Endothelial cell of umbilical vein (primary cell): ENCODE measurements at regions not wholly inside any gene's neighbourhood (a gene's known extent, or its start where the extent isn't known, plus 50 kb on each side); places are given as distances from the start of the nearest gene placed in this dataset.

Experiments
- BruUV-seq: library from RNA; stranded (reverse); fragments of 400-500 nt; replicated peaks from 2 replicates; lab custom pipeline; 2021; lab: Mats Ljungman, UMichigan
- CTCF ChIA-PET: fragments of 300-600, 350-600 bp; sonication (Branson Sonifier 250); formaldehyde crosslinking; loops from one replicate; lab custom pipeline; 2021; ENCODE audit warnings: antibody characterized with exemption, inconsistent platforms; lab: Charles Lee
- POLR2A ChIA-PET: fragments of 300-600, 350-600 bp; sonication (Branson Sonifier 250); formaldehyde crosslinking; loops from one replicate; lab custom pipeline; 2021; ENCODE audit warnings: antibody characterized with exemption, inconsistent platforms; lab: Charles Lee
- DNase-seq: peaks from one replicate; pipeline ENCODE4 v3.0.0-alpha.2; 2011; ENCODE audit warnings: low read depth, low spot score
- FAIRE-seq: peaks from 2 replicates; lab custom pipeline; 2011; peaks lifted over from hg19 to GRCh38; lab: Jason Lieb, UNC
- H2AFZ ChIP-seq: 2 replicates; pipeline ENCODE4 v1.6.0; 2012; ENCODE audit warnings: low read depth, low read length, control low read depth, inconsistent platforms
- H3K27ac ChIP-seq: 2 replicates; pipeline ENCODE4 v1.5.1; 2011; ENCODE audit warnings: low read depth, mild to moderate bottlenecking, control low read depth, low read length, moderate library complexity; ENCODE audit not compliant: insufficient read depth
- H3K27me3 ChIP-seq, 2 experiments: 2 replicates each; pipeline versions ENCODE4 v1.6.0 to v1.6.1; 2011; ENCODE audit warnings: low read length in 2 of 2, mixed read lengths in 1 of 2; ENCODE audit not compliant: control insufficient read depth in 2 of 2, insufficient read depth in 2 of 2
- H3K36me3 ChIP-seq, 2 experiments: 2 replicates in 1 of 2; 3 replicates in 1 of 2; pipeline ENCODE4 v1.5.1; 2011; ENCODE audit warnings: low read length in 2 of 2, mild to moderate bottlenecking in 1 of 2, moderate library complexity in 1 of 2; ENCODE audit not compliant: control insufficient read depth in 2 of 2, insufficient read depth in 2 of 2; ENCODE audit errors: extremely low read depth in 1 of 2
- H3K4me1 ChIP-seq: 3 replicates; pipeline ENCODE4 v1.5.1; 2011; ENCODE audit warnings: mild to moderate bottlenecking, low read length; ENCODE audit not compliant: control insufficient read depth, insufficient read depth; ENCODE audit errors: extremely low read depth
- H3K4me2 ChIP-seq: 2 replicates; pipeline ENCODE4 v1.6.1; 2011; ENCODE audit warnings: low read length, control low read depth, mixed read lengths; ENCODE audit not compliant: insufficient read depth
- H3K4me3 ChIP-seq, 3 experiments: fragments of 200-600 bp in 1 of 3; sonication (generic), shearing (Covaris generic) in 1 of 3; replicated peaks in 1 of 3; 2 replicates each; pipeline ENCODE4 v1.5.1; 2011 to 2016; ENCODE audit warnings: control low read depth in 3 of 3, low read length in 3 of 3, mild to moderate bottlenecking in 2 of 3, inconsistent platforms in 1 of 3, low read depth in 1 of 3, moderate library complexity in 1 of 3; ENCODE audit not compliant: insufficient read depth in 1 of 3
- H3K79me2 ChIP-seq: 2 replicates; pipeline ENCODE4 v1.6.0; 2012; ENCODE audit warnings: low read length, inconsistent platforms; ENCODE audit not compliant: control insufficient read depth, insufficient read depth
- H3K9ac ChIP-seq: replicated peaks from 2 replicates; pipeline ENCODE3; 2011; ENCODE audit warnings: low read length, control low read depth; ENCODE audit not compliant: insufficient read depth; ENCODE audit errors: extremely low read depth
- H3K9me1 ChIP-seq: replicated peaks from 3 replicates; pipeline ENCODE4 v1.6.0; 2011; ENCODE audit warnings: mild to moderate bottlenecking, low read length; ENCODE audit not compliant: control insufficient read depth, insufficient read depth; ENCODE audit errors: extremely low read depth
- H3K9me3 ChIP-seq: replicated peaks from 2 replicates; pipeline ENCODE4 v1.5.1; 2012; ENCODE audit warnings: low read length, inconsistent platforms; ENCODE audit not compliant: control insufficient read depth, insufficient read depth
- H4K20me1 ChIP-seq: replicated peaks from 2 replicates; pipeline ENCODE3; 2011; ENCODE audit warnings: mild to moderate bottlenecking, low read length; ENCODE audit not compliant: control insufficient read depth, insufficient read depth; ENCODE audit errors: extremely low read depth
- EZH2 ChIP-seq: IDR thresholded peaks from 2 replicates; pipeline ENCODE4 v1.6.1; 2012; ENCODE audit warnings: borderline replicate concordance, low read depth, mild to moderate bottlenecking, moderate library complexity, low read length, inconsistent platforms; ENCODE audit not compliant: severe bottlenecking
- FOS ChIP-seq: IDR thresholded peaks from 2 replicates; pipeline ENCODE4 v1.6.1; 2011; ENCODE audit warnings: mild to moderate bottlenecking, low read length, moderate library complexity, borderline replicate concordance; ENCODE audit not compliant: insufficient read depth
- GATA2 ChIP-seq: IDR thresholded peaks from 2 replicates; pipeline ENCODE4 v1.7.0; 2011; ENCODE audit warnings: low read depth, mild to moderate bottlenecking, moderate library complexity, mixed read lengths, low read length; ENCODE audit not compliant: insufficient read length, insufficient read depth
- JUN ChIP-seq: IDR thresholded peaks from 2 replicates; pipeline ENCODE4 v1.6.1; 2011; ENCODE audit warnings: borderline replicate concordance, low read depth; ENCODE audit not compliant: insufficient read length, insufficient read depth
- MYC ChIP-seq: IDR thresholded peaks from one replicate; pipeline ENCODE4 v1.6.1; 2011; ENCODE audit warnings: mild to moderate bottlenecking, low read depth, low read length
- POLR2A ChIP-seq: IDR thresholded peaks from 2 replicates; pipeline ENCODE4 v1.6.1; 2012; ENCODE audit warnings: low read depth, mild to moderate bottlenecking, control low read depth, low read length
- POLR2AphosphoS5 ChIP-seq: IDR thresholded peaks from 2 replicates; pipeline ENCODE4 v1.6.1; 2012; ENCODE audit warnings: low read depth, mild to moderate bottlenecking, control low read depth, low read length, moderate library complexity; ENCODE audit not compliant: insufficient read depth
- dilution Hi-C: fragments of 300-500 bp; cut with MboI; formaldehyde crosslinking; loops from one replicate; pipeline ENCODE4 v1.15.0; 2019; ENCODE audit warnings: low sequenced_read_pairs; ENCODE audit not compliant: extremely low pct_ligation_motif_present
- intact Hi-C: fragments of 100-400 bp; cut with micrococcal nuclease; formaldehyde crosslinking; loops from one replicate; pipeline ENCODE4 v1.10.0; 2022
- TF ChIP-seq, protein P1 (sequence below), 2 donors: IDR thresholded peaks; 1 replicate in 1 of 2; 2 replicates in 1 of 2; pipeline ENCODE4 v1.5.1; 2011; ENCODE audit warnings: low read length in 2 of 2, mild to moderate bottlenecking in 2 of 2, moderate library complexity in 2 of 2, control low read depth in 1 of 2, inconsistent platforms in 1 of 2, low read depth in 1 of 2; ENCODE audit not compliant: insufficient read depth in 1 of 2; ENCODE audit errors: extremely low read depth in 1 of 2
- TF ChIP-seq, protein P2 (sequence below): IDR thresholded peaks from 2 replicates; pipeline ENCODE4 v1.6.1; 2011; ENCODE audit not compliant: insufficient read depth, insufficient read length

DNA sequence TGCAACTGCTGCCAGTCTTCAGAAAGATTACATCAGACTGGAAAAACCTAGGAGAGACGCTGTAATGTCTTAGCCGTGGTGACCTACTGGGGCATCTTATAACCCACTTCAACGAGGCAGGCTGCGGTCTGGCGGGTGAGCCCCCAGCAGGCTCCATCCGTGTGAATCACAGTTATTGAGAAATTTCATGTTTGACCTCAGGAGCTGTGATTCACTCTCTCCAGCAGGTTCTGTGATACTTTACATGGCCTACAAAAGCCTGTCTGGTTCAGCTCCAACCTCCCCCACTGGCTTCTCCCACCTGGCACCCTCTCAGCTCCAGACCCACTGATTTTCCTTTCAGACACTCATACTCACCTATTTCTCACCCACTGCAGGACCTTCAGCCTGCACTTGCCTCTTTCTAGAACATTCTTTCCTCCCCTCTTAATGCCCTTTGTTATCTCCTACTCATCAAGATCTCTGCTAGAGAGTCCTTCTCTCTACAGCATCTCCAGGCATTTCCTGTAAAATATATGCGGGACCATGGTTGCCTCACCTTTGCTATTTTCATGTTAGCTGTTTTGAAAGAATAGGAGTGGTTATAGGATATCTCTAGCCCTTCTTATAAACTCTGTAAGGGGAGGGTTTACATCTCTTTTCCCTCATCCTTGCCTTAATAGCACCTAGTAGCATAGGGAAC, 227.9 kb downstream of the MAF start:
- CTCF ChIA-PET: no interaction called here
- Histone ChIP-seq H4K20me1 (no peaks in the 10 kb centered on the region), H3K4me1 (no peaks in the 10 kb centered on the region), H3K9me1 (no peaks in the 10 kb centered on the region), H3K36me3 (no peaks in the 10 kb centered on the region), H3K4me2 (no peak overlapping the region), H3K4me3 (no peak overlapping the region), H3K79me2 (no peaks in the 10 kb centered on the region), H3K27me3 (no peaks in the 10 kb centered on the region), H3K27ac (no peak overlapping the region), H3K9me3 (peaks cover 3% of the 10 kb centered on the region), H2AFZ (no peak overlapping the region), H3K9ac (no peak overlapping the region)
- dilution Hi-C loops: no loop called here
- BruUV-seq: no TSS peak
- intact Hi-C loops: no loop called here
- TF ChIP-seq FOS (no peak), EZH2 (no peak), POLR2A (no peak), POLR2AphosphoS5 (no peak), GATA2 (no peak), MYC (no peak), JUN (no peak)
- TF ChIP-seq, protein P1, sequence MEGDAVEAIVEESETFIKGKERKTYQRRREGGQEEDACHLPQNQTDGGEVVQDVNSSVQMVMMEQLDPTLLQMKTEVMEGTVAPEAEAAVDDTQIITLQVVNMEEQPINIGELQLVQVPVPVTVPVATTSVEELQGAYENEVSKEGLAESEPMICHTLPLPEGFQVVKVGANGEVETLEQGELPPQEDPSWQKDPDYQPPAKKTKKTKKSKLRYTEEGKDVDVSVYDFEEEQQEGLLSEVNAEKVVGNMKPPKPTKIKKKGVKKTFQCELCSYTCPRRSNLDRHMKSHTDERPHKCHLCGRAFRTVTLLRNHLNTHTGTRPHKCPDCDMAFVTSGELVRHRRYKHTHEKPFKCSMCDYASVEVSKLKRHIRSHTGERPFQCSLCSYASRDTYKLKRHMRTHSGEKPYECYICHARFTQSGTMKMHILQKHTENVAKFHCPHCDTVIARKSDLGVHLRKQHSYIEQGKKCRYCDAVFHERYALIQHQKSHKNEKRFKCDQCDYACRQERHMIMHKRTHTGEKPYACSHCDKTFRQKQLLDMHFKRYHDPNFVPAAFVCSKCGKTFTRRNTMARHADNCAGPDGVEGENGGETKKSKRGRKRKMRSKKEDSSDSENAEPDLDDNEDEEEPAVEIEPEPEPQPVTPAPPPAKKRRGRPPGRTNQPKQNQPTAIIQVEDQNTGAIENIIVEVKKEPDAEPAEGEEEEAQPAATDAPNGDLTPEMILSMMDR (IDR thresholded peaks at IDR 0.05; ENCODE audit: extremely low read depth in 1 of 2, insufficient read depth in 1 of 2, low read depth in 1 of 2, low read length in 2 of 2): no peak
- TF ChIP-seq, protein P2, sequence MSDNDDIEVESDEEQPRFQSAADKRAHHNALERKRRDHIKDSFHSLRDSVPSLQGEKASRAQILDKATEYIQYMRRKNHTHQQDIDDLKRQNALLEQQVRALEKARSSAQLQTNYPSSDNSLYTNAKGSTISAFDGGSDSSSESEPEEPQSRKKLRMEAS: no peak
- DNase-seq (no peak), FAIRE-seq (no peak)
- POLR2A ChIA-PET: no interaction called here
